Spleen (tissue), 7 donors: ENCODE measurements at regions not wholly inside any gene's neighbourhood (a gene's known extent, or its start where the extent isn't known, plus 50 kb on each side); places are given as distances from the start of the nearest gene placed in this dataset.

Source experiments
- POLR2A ChIP-seq, 3 donors: fragments of 450-650 bp; IDR thresholded peaks; one replicate each; pipeline ENCODE4 v1.5.1; 2017; ENCODE audit warnings: antibody characterized with exemption in 3 of 3, mild to moderate bottlenecking in 1 of 3
- POLR2AphosphoS5 ChIP-seq, 3 donors: sonication (generic); formaldehyde crosslinking; IDR thresholded peaks; one replicate each; pipeline ENCODE4 v1.5.1; 2017; ENCODE audit warnings: antibody characterized with exemption in 3 of 3
- TF ChIP-seq, protein P1 (sequence below), 11 experiments: fragments of 200-600 bp in 7 of 11; fragments of 450-650 bp in 4 of 11; sonication (generic) in 4 of 11; IDR thresholded peaks in 8 of 11; conservative IDR thresholded peaks in 3 of 11; 1 replicate in 7 of 11; 2 replicates in 4 of 11; pipeline versions ENCODE4 v1.4.0 to v1.8.0; 2016 to 2021; ENCODE audit warnings: antibody characterized with exemption in 11 of 11, inconsistent platforms in 4 of 11, mild to moderate bottlenecking in 1 of 11
- donor health status: DM: no; HTN: no; CAD: no; lungs with moderate emphysema.
- donor health status: DM: no; HTN: no; CAD: no.
- donor health status: DM: no; HTN: no; CAD: no.

GRCh38 chr13:76163761-76164160 lies 527.6 kb downstream of the LMO7 start:
- TF ChIP-seq, protein P1, sequence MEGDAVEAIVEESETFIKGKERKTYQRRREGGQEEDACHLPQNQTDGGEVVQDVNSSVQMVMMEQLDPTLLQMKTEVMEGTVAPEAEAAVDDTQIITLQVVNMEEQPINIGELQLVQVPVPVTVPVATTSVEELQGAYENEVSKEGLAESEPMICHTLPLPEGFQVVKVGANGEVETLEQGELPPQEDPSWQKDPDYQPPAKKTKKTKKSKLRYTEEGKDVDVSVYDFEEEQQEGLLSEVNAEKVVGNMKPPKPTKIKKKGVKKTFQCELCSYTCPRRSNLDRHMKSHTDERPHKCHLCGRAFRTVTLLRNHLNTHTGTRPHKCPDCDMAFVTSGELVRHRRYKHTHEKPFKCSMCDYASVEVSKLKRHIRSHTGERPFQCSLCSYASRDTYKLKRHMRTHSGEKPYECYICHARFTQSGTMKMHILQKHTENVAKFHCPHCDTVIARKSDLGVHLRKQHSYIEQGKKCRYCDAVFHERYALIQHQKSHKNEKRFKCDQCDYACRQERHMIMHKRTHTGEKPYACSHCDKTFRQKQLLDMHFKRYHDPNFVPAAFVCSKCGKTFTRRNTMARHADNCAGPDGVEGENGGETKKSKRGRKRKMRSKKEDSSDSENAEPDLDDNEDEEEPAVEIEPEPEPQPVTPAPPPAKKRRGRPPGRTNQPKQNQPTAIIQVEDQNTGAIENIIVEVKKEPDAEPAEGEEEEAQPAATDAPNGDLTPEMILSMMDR (IDR thresholded peaks at IDR 0.05 in 8 of 11, conservative IDR thresholded peaks at IDR 0.05 in 3 of 11) = no peak
- TF ChIP-seq POLR2AphosphoS5 (IDR thresholded peaks at IDR 0.05) = no peak
- TF ChIP-seq POLR2A (IDR thresholded peaks at IDR 0.05) = no peak
